ENCODE measurements at regions not wholly inside any gene's neighbourhood (a gene's known extent, or its start where the extent isn't known, plus 50 kb on each side); places are given as distances from the start of the nearest gene placed in this dataset.

DNA sequence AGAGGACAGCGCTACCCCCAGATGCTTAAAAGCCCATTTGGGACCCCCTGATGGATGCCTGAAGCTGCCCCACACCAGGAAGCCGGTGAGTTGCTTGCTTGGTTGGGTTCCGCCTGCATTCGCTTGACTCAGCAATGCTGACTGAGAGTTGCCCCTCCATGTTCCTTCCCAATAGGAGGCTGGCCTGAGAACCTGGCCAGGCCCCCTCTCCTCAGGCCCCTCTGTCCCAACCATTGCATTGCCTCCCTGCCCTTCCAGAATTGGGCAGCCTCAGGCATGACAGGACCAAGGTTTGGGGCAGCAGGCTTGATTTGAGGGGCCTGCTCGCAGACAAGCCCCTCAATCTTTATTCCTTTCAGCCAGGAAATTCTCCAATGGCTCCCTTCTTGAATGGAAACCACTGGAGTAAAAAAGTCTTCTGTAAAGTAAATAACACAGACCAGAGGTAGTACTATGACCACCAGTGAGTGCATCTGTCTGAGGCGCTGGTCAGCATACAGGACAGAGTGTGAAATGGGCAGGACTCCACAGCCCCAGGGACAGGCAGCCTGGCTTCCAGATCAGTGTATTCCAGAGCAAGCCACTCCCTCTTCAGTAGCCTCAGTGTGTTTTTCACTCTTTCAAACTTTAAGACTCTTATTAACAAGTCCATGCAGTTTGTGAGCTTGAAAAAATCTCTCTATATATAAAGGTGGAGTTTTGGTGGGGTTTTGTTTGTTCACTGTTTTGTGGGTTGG lies 104.7 kb downstream of the C1QL2 start:
- Mint-ChIP-seq H3K27me3 (peaks cover 0 to 49% (median 32%) of the 10 kb centered on the region in 5 donors), H3K4me3 (no peak overlapping the region), H3K4me1 (no peaks in the 10 kb centered on the region), H3K27ac (no peak overlapping the region), H3K36me3 (peaks cover 0 to 6% (median 0%) of the 10 kb centered on the region in 5 donors), H3K9me3 (peaks cover 0 to 29% (median 13%) of the 10 kb centered on the region in 11 donors)
- Histone ChIP-seq H3K4me1 (ENCODE audit: control insufficient read depth in 2 of 2, insufficient read depth in 2 of 2, low read length in 2 of 2) (no peaks in the 10 kb centered on the region), H3K27me3 (ENCODE audit: control insufficient read depth in 2 of 2, insufficient read depth in 2 of 2, low read length in 2 of 2) (no peaks in the 10 kb centered on the region), H3K27ac (ENCODE audit: low read depth, low read length) (no peak overlapping the region), H3K36me3 (ENCODE audit: control insufficient read depth in 2 of 3, insufficient read depth in 3 of 3, low read length in 3 of 3) (no peaks in the 10 kb centered on the region), H3K9me3 (ENCODE audit: control insufficient read depth in 2 of 3, low read length in 3 of 3) (no peaks in the 10 kb centered on the region), H3K4me3 (ENCODE audit: low read length) (no peak overlapping the region)
- DNase-seq (no peak), ATAC-seq (no peak)
- ChIA-PET CTCF (no interaction called here), POLR2A (no interaction called here)
- intact Hi-C loops (cut with micrococcal nuclease), result no loop called here

DNA sequence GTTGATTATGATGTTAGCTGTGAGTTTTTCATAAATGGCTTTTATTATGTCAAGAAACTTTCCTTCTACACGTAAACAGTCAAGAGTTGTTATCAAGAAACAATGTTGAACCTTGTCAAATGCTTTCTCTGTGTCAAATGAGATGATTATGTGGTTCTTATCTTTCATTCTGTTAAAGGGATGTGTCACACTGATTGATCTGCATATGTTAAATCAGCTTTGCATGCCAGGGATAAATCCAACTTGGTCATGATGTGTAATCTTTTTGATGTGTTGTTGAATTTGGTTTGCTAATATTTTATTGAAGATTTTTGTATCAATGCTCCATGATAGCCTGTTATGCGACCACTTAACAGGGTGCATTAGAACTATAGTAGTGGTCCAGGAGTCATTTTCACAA lies 107.3 kb downstream of the C1QL2 start:
- no peak for ATAC-seq
- Mint-ChIP-seq H3K9me3 (peaks cover 0 to 22% (median 11%) of the 10 kb centered on the region in 11 donors), H3K27me3 (peaks cover 4 to 54% (median 47%) of the 10 kb centered on the region in 5 donors), H3K4me3 (no peak overlapping the region), H3K4me1 (no peaks in the 10 kb centered on the region), H3K27ac (no peak overlapping the region), H3K36me3 (peaks cover 0 to 6% (median 0%) of the 10 kb centered on the region in 5 donors)
- no peaks in the 10 kb centered on the region for H3K9me3 ChIP-seq (ENCODE audit: control insufficient read depth in 2 of 3, low read length in 3 of 3)
- H3K4me1 ChIP-seq (ENCODE audit: control insufficient read depth in 2 of 2, insufficient read depth in 2 of 2, low read length in 2 of 2), result no peaks in the 10 kb centered on the region
- CTCF ChIA-PET, result no interaction called here
- no peak for DNase-seq
- intact Hi-C loops (cut with micrococcal nuclease), result no loop called here
- POLR2A ChIA-PET, result no interaction called here
- no peaks in the 10 kb centered on the region for H3K27me3 ChIP-seq (ENCODE audit: control insufficient read depth in 2 of 2, insufficient read depth in 2 of 2, low read length in 2 of 2)
- H3K36me3 ChIP-seq (ENCODE audit: control insufficient read depth in 2 of 3, insufficient read depth in 3 of 3, low read length in 3 of 3), result no peaks in the 10 kb centered on the region
- H3K4me3 ChIP-seq (ENCODE audit: low read length), result no peak overlapping the region
- H3K27ac ChIP-seq (ENCODE audit: low read depth, low read length), result no peak overlapping the region

DNA sequence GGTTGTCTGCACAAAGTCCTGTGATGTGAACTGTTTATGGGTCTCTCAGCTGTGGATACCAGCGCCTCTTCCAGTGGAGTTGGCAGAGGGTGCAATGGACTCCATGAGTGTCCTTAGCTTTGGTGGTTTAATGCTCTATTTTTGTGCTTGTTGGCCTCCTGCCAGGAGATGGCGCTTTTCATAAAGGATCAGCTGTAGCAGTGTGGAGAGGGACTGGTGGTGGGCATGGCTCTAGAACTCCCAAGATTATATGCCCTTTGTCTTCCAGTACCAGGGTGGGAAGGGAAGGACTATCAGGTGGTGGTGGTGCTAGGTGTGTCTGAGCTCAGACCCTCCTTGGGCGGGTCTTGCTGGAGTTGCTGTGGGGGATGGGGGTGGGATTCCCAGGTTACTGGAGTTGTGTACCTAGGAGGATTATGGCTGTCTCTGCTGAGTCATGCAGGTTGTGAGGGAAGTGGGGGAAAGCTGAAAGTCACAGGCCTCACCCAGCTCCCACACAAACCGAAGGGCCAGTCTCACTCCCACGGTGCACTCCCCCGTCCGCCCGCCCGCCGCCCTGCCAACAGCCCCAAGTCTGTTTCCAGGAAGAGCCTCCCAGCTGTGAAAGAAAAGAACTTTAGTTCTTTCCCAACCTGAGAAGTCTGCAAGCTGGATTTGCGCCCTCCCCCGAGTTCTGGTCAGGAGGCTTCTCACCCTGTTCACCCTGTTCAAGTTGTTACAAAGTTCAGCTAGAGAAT lies 108.1 kb downstream of the MARCO start:
- Mint-ChIP-seq H3K27ac (no peak overlapping the region), H3K9me3 (peaks cover 0 to 13% (median 6%) of the 10 kb centered on the region in 11 donors), H3K36me3 (peaks cover 0 to 6% (median 0%) of the 10 kb centered on the region in 5 donors), H3K27me3 (peaks cover 7 to 55% (median 52%) of the 10 kb centered on the region in 5 donors), H3K4me3 (no peak overlapping the region), H3K4me1 (no peaks in the 10 kb centered on the region)
- DNase-seq, result no peak
- CTCF ChIA-PET, result no interaction called here
- no peaks in the 10 kb centered on the region for H3K27me3 ChIP-seq (ENCODE audit: control insufficient read depth in 2 of 2, insufficient read depth in 2 of 2, low read length in 2 of 2)
- no peaks in the 10 kb centered on the region for H3K9me3 ChIP-seq (ENCODE audit: control insufficient read depth in 2 of 3, low read length in 3 of 3)
- H3K36me3 ChIP-seq (ENCODE audit: control insufficient read depth in 2 of 3, insufficient read depth in 3 of 3, low read length in 3 of 3), result no peaks in the 10 kb centered on the region
- no peak for ATAC-seq
- POLR2A ChIA-PET, result no interaction called here
- no peaks in the 10 kb centered on the region for H3K4me1 ChIP-seq (ENCODE audit: control insufficient read depth in 2 of 2, insufficient read depth in 2 of 2, low read length in 2 of 2)
- intact Hi-C loops (cut with micrococcal nuclease), result no loop called here
- no peak overlapping the region for H3K4me3 ChIP-seq (ENCODE audit: low read length)
- H3K27ac ChIP-seq (ENCODE audit: low read depth, low read length), result no peak overlapping the region

Data from naive thymus-derived CD4-positive, alpha-beta T cell (primary cell).